ENCODE measurements at regions not wholly inside any gene's neighbourhood (a gene's known extent, or its start where the extent isn't known, plus 50 kb on each side); places are given as distances from the start of the nearest gene placed in this dataset.
"Not testable (repeated sequence)": the region's sequence is repeated elsewhere in the genome, so short reads cannot be mapped to it uniquely, and the experiment has no call there.

GRCh38 chr12:46884362-46884761, 58.6 kb upstream of the SLC38A4 start:
- DNase-seq: no peak
- in situ Hi-C loops (cut with HindIII; ENCODE audit: low pct_ligation_motif_present, low pct_unique_long_range_greater_than_20kb, low sequenced_read_pairs): no loop called here

- in situ Hi-C loops (cut with HindIII; ENCODE audit: low pct_ligation_motif_present, low pct_unique_long_range_greater_than_20kb, low sequenced_read_pairs): no loop called here
- peak; percentile 47 for DNase-seq
Measured at GRCh38 chr12:46886541-46887041, 60.8 kb upstream of the SLC38A4 start.

DNA sequence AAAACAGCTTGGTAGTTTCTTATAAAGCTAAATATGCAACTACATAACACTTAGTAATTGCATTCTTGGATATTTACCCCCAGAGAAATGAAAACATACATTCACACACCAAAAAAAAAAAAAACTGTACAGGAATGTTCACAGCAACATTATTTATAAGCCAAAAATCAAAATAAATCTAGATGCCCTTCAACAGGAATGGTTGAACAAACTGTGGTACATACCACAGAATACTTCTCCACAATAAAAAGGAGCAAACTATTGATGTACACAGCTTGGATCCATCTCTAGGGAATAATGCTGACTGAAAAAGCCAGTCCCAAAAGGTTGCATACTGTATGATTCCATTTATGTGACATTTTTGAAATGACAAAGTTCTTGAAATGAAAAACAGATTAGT, 62.1 kb upstream of the SLC38A4 start:
- in situ Hi-C loops (cut with HindIII; ENCODE audit: low pct_ligation_motif_present, low pct_unique_long_range_greater_than_20kb, low sequenced_read_pairs): no loop called here
- DNase-seq: no peak

- DNase-seq: no peak
Measured at GRCh38 chr12:46888568-46888967, 62.8 kb upstream of the SLC38A4 start.

GRCh38 chr12:46891306-46891705, 65.5 kb upstream of the SLC38A4 start:
- in situ Hi-C loops (cut with HindIII; ENCODE audit: low pct_ligation_motif_present, low pct_unique_long_range_greater_than_20kb, low sequenced_read_pairs): no loop called here

More at GRCh38 chr12:46888568-46888967, 62.8 kb upstream of the SLC38A4 start:
- in situ Hi-C loops (cut with HindIII; ENCODE audit: low pct_ligation_motif_present, low pct_unique_long_range_greater_than_20kb, low sequenced_read_pairs): no loop called here

DNA sequence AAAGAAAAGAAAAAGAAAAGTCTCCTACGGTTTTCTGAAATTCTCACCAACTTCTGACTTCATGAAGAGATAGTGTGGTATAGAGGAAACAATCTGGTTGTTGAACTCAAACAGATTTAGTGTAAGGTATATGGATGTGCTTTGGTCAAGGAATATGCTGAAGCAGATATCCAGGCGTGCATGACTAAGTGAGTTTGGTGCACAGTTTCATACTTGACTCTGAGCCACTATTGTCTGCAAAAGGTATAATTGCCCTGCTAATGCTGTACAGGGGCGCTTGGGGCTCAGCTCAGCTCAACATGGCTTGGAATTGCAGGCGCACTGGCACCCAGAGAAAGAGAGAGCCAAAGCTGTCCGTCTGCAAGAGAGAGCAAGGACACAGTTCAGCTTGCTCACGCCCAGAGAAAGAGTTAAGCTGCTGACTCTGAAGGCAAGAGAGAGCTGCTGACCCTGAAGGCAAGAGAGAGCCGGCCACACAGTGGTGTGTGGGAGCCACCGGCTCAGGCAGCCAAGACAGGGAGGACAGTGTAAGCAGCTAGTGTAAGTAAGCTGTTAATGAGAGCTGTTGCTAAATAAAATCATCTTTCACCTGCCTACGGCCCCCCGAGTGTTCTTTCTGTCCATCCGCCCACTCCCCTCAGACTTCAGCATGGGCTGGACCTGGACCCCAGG, 66.4 kb upstream of the SLC38A4 start:
- DNase-seq: no peak
- in situ Hi-C loops (cut with HindIII; ENCODE audit: low pct_ligation_motif_present, low pct_unique_long_range_greater_than_20kb, low sequenced_read_pairs): no loop called here

More at GRCh38 chr12:46891306-46891705, 65.5 kb upstream of the SLC38A4 start:
- no peak for DNase-seq

- in situ Hi-C loops (cut with HindIII; ENCODE audit: low pct_ligation_motif_present, low pct_unique_long_range_greater_than_20kb, low sequenced_read_pairs): no loop called here
- no peak for DNase-seq
Measured at GRCh38 chr12:46892887-46893286, 67.1 kb upstream of the SLC38A4 start.

GRCh38 chr12:46893434-46893833, 67.6 kb upstream of the SLC38A4 start:
- no peak for DNase-seq
- in situ Hi-C loops (cut with HindIII; ENCODE audit: low pct_ligation_motif_present, low pct_unique_long_range_greater_than_20kb, low sequenced_read_pairs): no loop called here

- in situ Hi-C loops (cut with HindIII; ENCODE audit: low pct_ligation_motif_present, low pct_unique_long_range_greater_than_20kb, low sequenced_read_pairs): no loop called here
- no peak for DNase-seq
Measured at GRCh38 chr12:46895726-46896125, 69.9 kb upstream of the SLC38A4 start.

GRCh38 chr12:46896680-46897079, 70.9 kb upstream of the SLC38A4 start:
- in situ Hi-C loops (cut with HindIII; ENCODE audit: low pct_ligation_motif_present, low pct_unique_long_range_greater_than_20kb, low sequenced_read_pairs): no loop called here
- no peak for DNase-seq

- no peak for DNase-seq
- in situ Hi-C loops (cut with HindIII; ENCODE audit: low pct_ligation_motif_present, low pct_unique_long_range_greater_than_20kb, low sequenced_read_pairs): no loop called here
Measured at GRCh38 chr12:46898152-46898931, 72.5 kb upstream of the SLC38A4 start.

- in situ Hi-C loops (cut with HindIII; ENCODE audit: low pct_ligation_motif_present, low pct_unique_long_range_greater_than_20kb, low sequenced_read_pairs): no loop called here
- no peak for DNase-seq
Measured at GRCh38 chr12:46898989-46899388, 73.2 kb upstream of the SLC38A4 start.

DNA sequence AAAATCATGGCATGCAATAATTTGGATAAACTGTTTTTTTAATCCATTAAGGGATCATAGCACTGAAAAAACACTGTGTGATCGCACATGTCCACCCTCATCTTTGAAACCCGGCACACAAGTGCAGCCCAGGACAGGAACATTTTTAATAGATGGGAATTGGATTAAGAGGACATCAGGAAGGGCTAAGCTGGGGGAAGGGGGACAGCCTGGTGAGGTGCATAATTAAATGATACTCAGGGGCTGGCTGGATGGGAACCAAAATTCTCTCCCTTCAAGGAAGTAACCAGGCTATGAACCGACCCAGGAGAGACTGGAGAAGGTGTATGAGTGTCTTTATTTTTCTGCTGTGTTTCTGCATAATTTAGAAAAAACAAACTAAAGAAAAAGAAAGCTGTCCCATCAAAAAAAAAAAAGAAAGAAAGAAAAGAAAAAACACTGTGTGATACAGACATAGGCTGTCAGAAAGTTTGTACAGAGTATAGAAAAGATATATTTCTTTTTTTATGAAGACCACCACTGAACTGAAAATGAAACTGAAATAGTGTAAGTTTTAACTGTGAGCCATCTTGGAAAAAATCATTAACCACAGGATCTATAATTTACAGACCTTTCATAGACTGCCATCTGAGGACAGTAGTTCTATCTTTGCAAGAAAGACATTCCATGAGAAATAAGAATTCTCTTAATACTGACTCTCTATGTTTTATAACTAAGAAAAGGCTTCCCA, 75.1 kb upstream of the SLC38A4 start:
- peak; percentile 37 for DNase-seq
- in situ Hi-C loops (cut with HindIII; ENCODE audit: low pct_ligation_motif_present, low pct_unique_long_range_greater_than_20kb, low sequenced_read_pairs): no loop called here

GRCh38 chr12:46901464-46902205, 75.8 kb upstream of the SLC38A4 start:
- no peak for DNase-seq
- in situ Hi-C loops (cut with HindIII; ENCODE audit: low pct_ligation_motif_present, low pct_unique_long_range_greater_than_20kb, low sequenced_read_pairs): no loop called here

GRCh38 chr12:46903058-46903457, 77.3 kb upstream of the SLC38A4 start:
- in situ Hi-C loops (cut with HindIII; ENCODE audit: low pct_ligation_motif_present, low pct_unique_long_range_greater_than_20kb, low sequenced_read_pairs): no loop called here
- no peak for DNase-seq

GRCh38 chr12:46904406-46905238, 78.8 kb upstream of the SLC38A4 start:
- DNase-seq: no peak
- in situ Hi-C loops (cut with HindIII; ENCODE audit: low pct_ligation_motif_present, low pct_unique_long_range_greater_than_20kb, low sequenced_read_pairs): no loop called here

DNA sequence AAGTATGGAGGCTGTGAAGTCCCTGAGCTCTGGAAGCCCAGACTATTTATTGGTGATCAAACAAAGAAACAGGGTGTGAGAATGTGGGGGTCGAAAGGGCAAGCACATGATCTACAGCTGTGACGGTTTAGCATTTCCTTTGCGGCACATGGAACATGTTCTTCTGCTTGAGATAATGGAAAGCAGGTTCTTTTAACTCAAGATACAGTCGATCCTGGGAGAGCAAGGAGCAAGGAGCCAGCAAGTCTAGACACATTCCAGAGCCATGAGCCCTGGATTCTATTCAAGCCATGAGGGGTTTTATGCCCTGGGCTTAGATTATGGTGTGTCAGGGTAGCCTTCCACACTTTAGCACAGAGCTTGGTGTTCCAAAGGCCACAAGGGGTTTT, 79.4 kb upstream of the SLC38A4 start:
- in situ Hi-C loops (cut with HindIII; ENCODE audit: low pct_ligation_motif_present, low pct_unique_long_range_greater_than_20kb, low sequenced_read_pairs); DNase-seq: not testable (repeated sequence)

- in situ Hi-C loops (cut with HindIII; ENCODE audit: low pct_ligation_motif_present, low pct_unique_long_range_greater_than_20kb, low sequenced_read_pairs): no loop called here
- no peak for DNase-seq
Measured at GRCh38 chr12:46907791-46908190, 82.0 kb upstream of the SLC38A4 start.

Data from ACHN (cell line).